Left renal cortex interstitium (tissue), 4 donors: ENCODE measurements at regions not wholly inside any gene's neighbourhood (a gene's known extent, or its start where the extent isn't known, plus 50 kb on each side); places are given as distances from the start of the nearest gene placed in this dataset.

ENCODE experiments used
- DNase-seq, 4 donors: peaks; one replicate each; pipeline ENCODE4 v3.0.0-alpha.2; 2013; ENCODE audit warnings: low read depth in 4 of 4, low spot score in 2 of 4, missing footprints in 1 of 4

DNA sequence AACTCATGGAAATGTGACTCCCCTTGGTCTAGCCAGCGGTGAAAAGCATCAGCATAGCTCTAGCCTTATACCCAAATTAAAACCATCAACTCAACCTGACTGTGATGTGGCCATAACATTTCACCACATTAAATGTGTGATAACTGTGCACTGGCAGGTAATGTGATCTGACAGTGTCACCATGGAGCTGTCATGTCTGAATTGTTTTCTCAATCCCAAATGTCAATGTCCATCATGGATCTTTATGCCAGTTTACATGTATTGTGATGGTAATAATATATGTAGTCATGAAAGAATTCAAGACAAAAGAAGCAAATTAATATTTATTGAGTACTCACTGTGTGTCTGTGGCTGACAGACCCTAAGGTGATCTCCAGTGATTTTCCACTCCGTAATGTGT is 213.4 kb upstream of the EOMES start:
- DNase-seq = no peak

DNA sequence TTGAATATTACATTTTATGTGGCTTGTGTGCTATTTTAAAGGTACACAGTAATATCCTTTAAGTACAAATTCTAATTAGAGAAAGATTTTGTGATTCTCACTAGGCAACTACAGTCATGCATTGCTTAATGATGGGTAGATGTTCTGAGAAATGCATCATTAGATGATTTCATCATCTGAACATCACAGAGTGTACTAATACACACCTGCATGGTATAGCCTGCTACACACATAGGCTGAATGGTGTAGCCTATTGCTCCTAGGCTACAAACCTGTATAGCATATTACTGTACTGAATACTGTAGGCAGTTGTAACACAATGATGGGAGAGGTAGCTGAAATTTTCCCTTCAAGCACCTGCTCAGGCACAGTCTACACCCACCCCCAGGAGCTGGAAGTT is 217.4 kb upstream of the EOMES start:
- DNase-seq = no peak

GRCh38 chr3:27939940-27940339 is 217.8 kb upstream of the EOMES start:
- DNase-seq = peak in 2 of 4 donors; percentile 5 to 7

DNA sequence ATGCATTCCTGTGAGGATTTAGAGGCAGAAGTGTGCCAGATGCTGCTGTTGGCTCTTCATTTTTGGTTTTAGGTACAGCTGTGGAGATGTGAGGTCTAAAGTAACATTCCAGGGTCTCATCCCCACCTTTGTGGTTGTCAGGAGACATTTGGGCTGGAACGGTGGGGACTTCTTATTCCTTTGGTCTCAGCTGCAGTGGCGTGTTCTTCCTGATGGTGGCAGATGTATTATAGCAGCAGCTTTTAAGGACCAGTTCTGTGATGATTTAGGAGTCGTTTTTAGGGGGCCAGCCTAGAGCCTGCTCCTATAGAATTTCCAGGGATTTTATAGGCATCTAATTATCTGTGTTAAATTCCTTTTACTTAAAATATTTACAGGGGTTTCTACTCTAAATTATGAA is 221.0 kb upstream of the EOMES start:
- no peak for DNase-seq

DNA sequence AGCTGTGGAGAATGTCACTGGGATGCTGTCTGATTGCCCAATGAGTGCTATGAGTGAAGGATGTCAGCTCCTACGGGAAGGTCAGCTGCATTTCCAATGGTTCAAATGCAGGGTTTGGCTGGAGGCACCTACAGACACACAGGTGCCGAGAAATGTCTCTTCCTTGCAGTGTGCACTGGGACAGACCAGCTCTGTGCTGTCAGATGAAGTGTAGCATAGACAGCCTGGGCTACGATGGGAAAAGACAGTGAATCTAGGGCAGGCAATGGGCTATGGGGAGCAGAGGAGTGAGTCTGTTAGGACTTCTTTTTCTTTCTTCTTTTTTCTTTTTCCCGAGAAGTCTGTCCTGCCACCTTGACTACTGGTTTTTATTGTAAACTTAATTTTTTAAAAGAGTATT is 223.1 kb upstream of the EOMES start:
- DNase-seq = no peak

DNA sequence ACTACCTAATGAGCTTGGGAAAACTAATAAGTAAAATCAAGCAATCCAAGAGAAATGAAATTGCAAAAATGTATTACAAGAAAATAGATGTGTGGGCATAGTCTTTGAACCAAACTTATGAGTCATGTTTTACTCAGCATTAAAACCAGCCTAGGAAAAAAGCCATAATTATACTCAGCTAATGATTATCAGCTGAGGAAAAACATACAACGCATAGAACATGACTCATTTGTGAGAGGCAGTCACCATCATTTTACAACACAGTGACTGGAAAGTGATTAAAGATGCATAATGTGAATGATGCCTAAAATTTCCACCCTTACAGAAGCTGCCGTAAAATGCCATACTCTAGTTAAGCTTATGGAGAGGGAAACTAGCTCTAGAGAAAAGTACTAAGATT is 238.0 kb upstream of the EOMES start:
- DNase-seq = no peak

DNA sequence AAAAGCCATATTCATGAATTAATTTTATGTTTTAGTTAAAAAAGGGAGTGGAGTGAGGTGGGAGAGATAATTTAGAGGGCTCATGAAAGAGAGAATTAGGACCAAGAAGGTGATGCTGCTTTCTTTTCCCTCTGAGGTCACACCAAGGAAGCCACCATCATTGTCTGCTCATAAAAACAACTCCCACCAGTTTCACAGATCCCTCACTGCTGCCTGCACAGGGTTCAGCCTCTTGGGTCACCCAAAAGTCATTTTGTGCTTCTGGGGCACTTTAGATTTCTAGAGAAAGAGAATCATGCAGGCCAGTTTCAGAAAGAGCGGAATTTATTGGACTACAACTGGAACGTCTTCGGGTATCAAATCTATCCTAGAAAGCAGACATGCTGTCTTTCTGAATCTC is 241.4 kb upstream of the EOMES start:
- DNase-seq = no peak

DNA sequence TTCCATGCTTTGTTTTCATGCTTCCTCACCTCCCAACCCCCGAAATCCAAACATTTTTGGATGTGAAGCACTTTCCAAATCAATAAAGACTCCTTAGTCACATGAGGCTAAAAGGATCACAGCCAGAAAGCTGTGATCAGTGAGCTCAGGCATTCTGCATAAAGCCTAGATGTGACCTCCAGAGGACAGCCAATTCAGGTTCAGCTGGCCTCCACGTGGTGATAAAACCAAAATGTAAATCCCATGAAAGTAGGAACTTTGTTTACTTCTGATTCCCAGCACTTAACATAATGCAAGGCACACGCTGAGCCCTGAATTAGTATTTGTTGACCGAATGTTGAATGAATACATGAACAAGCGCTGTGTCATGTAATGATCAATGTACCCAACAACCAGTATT is 249.5 kb upstream of the EOMES start:
- DNase-seq = no peak

DNA sequence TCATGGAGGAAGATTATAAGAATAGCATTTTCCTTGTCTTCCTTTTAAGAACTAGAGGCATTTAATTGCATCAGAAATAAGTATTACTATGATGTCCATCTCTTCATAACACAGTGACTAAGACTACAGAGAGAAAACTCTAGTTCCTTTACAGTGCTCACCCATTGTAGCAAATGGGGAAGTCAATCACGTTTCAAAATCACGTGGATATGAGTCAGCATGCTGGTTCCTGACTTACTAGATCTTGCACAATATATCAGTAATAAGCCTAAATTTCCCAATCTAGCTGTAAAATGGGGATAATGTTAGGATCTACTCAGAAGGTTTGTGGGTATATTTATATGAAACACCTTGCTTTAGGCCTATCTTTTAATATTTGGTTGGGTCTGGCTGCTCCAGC is 254.8 kb upstream of the EOMES start:
- DNase-seq = no peak

DNA sequence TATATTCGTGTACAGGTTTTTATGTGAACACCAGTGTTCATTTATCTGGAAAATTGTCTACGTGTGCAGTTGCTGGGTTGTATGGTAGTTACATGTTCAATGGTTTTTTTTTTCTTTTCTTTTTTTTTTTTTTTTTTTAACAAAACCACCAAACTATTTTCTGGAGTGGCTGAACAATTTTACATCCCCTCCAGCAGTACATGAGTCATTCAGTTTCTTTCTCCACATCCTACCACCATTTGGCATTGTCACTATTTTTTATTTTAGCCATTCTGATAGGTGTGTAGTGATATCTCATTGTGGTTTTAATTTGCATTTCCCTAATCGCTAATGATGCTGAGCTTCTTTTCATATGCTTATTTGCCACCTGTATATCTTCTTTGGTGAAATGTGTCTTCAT is 256.3 kb upstream of the EOMES start:
- no peak for DNase-seq

GRCh38 chr3:27985369-27986035 is 255.9 kb upstream of the CMC1 start:
- no peak for DNase-seq

DNA sequence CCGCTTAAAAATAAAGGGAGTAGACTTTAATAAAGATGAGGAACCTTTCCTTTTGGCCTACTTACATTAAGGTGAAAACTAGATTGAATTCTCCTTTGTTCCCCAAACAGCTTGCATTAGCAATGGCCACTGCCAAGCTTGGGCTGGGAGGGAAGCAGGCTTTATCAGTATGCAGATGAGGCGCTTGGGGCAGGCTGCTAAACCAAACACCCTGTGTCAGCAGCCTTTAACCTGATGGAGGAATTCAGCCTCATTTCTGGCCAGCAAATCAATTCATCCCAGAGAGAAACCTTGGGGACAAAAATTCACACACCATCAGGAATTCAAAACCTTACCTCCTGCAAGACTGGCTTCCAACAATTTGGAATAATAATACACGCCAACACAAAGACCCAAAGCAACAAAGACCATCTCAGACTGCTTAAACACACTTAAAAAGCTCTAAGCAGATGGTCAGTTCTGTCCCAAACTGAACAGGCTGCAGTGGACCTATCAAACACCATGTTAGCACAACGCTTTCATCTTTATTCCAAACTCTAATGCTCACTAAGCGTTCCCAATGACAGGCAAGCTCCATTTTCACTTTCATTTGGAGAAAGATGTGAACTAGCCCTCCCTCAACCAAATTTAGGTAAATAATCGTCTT is 255.1 kb upstream of the CMC1 start:
- DNase-seq = no peak

DNA sequence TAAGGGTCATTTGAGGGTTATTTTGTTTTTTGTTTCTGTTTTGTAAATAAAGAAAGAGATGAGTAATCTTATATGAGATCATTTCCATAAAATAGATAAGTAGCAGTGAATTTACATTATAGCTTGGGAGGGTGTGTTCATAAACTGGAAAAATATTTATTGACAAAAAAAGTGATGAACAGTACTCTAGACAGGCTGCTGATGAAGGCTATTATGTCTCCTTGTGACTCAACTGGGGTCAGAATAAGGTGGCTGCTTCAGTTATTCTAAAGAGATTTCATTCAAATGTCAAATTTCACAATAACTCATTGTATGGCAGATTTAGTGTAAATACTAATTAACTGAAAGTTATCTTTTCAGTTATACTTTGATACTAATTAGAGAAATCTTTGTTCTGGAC is 251.1 kb upstream of the CMC1 start:
- no peak for DNase-seq

DNA sequence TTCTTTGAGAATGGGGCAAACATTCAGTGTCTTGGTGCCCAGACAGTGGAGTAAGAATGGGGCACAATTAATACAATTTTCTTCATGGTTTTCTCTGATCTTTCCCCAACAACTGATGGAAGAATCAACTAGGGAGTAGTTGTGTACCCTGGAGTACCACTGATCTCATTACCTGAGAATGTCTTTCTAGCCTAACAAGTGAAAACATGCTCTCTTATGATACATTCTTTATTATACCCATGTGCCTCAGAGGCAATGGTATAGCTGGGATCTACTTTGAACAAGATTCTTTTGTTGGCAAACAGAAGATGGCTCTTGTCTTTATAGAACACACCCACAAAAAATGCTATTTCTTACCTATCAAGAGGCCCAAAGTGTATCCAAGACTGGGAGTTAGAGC is 250.6 kb upstream of the CMC1 start:
- DNase-seq = no peak

DNA sequence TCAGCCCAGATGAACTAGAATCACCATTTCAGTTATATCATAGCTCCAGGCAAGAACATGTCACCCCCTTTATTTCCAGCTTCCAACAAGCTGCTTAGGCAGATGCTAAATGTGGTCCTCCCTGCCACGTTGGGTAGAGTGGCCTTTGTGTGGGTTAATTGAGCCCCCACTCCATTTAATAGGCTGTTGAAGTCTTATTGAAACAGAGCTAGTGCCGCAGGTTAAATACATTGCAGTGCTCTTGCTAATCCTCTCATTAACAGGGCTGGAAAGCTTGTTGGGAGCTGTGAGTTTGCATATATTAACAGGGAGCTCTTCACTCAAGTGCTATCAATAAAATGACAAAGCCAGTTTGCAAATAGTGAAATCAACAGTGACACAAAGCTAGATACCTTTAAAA is 248.4 kb upstream of the CMC1 start:
- no peak for DNase-seq

- no peak for DNase-seq
Measured at GRCh38 chr3:28000608-28001007, 240.8 kb upstream of the CMC1 start.

GRCh38 chr3:28008235-28008634 is 233.2 kb upstream of the CMC1 start:
- DNase-seq = no peak

GRCh38 chr3:28012830-28013229 is 228.6 kb upstream of the CMC1 start:
- no peak for DNase-seq

DNA sequence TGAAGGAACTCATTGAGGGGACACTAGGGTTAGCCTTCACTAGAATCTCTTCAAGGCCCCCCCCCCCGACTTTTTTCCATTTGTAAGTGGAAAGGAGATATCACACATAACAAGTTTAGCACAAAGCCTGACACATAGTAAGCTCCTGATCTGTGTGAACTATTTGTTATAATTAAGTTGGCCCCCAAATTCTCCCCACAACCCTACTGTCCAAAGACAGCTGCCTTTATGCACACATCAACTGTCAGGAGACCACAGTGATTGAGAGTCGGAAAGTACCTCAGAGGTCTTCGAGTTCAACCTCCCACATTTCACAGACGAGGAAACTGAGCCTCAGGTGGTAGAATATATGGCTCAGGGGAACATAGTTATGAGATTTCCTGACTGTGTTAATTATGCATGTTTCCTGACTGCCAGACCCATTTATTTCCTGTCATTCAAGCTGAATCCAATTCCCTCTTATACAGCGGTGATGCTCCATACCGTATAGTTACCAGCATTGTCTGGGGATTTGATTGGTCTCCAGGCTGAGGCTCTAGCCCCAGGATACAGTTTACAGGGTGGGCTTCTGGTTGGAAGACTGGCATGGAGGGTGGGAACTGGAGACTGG is 227.4 kb upstream of the CMC1 start:
- DNase-seq = no peak

GRCh38 chr3:28018925-28019718 is 222.3 kb upstream of the CMC1 start:
- DNase-seq = no peak

- DNase-seq = no peak
Measured at GRCh38 chr3:28019740-28020139, 221.7 kb upstream of the CMC1 start.

GRCh38 chr3:28022916-28023315 is 218.5 kb upstream of the CMC1 start:
- DNase-seq = no peak
